Testis (tissue), 2 donors: ENCODE measurements at regions not wholly inside any gene's neighbourhood (a gene's known extent, or its start where the extent isn't known, plus 50 kb on each side); places are given as distances from the start of the nearest gene placed in this dataset.

Source experiments
- DNase-seq: peaks from one replicate; pipeline ENCODE4 v3.0.0-alpha.2; 2019
- H3K27ac ChIP-seq, 2 donors: fragments of 200-600 bp; sonication (generic); one replicate each; pipeline ENCODE4 v1.5.1; 2019
- H3K27me3 ChIP-seq: fragments of 200-600 bp; sonication (generic); one replicate; pipeline ENCODE4 v1.5.1; 2019
- H3K36me3 ChIP-seq: fragments of 200-600 bp; sonication (generic); one replicate; pipeline ENCODE4 v1.5.1; 2017; ENCODE audit warnings: low read depth; ENCODE audit errors: missing control alignments
- H3K4me1 ChIP-seq: fragments of 200-600 bp; sonication (generic); one replicate; pipeline ENCODE4 v1.5.1; 2019
- H3K4me3 ChIP-seq, 2 donors: fragments of 200-600 bp; sonication (generic); one replicate each; pipeline ENCODE4 v1.5.1; 2017 to 2019
- H3K9me3 ChIP-seq: fragments of 200-600 bp; sonication (generic); one replicate; pipeline ENCODE4 v1.5.1; 2017
- CTCF ChIP-seq, 3 experiments: fragments of 450-650 bp in 2 of 3; fragments of 200-600 bp in 1 of 3; sonication (generic) in 1 of 3; IDR thresholded peaks; one replicate each; pipeline ENCODE4 v1.5.1; 2016 to 2019; ENCODE audit warnings: antibody characterized with exemption in 3 of 3, mild to moderate bottlenecking in 2 of 3, moderate library complexity in 1 of 3
- POLR2A ChIP-seq: fragments of 450-650 bp; IDR thresholded peaks from one replicate; pipeline ENCODE4 v1.6.1; 2017; ENCODE audit warnings: antibody characterized with exemption, mild to moderate bottlenecking, moderate library complexity
- WGBS, 2 donors: methylation state at CpG; one replicate each; pipeline ENCODE4 v1.1.5; 2018; 5-methylcytosine and 5-hydroxymethylcytosine counted together
- intact Hi-C: fragments of 100-400 bp; cut with DNase I; formaldehyde crosslinking; loops from one replicate; pipeline ENCODE4 v1.15.1; 2023; ENCODE audit warnings: low total_unique reads

DNA sequence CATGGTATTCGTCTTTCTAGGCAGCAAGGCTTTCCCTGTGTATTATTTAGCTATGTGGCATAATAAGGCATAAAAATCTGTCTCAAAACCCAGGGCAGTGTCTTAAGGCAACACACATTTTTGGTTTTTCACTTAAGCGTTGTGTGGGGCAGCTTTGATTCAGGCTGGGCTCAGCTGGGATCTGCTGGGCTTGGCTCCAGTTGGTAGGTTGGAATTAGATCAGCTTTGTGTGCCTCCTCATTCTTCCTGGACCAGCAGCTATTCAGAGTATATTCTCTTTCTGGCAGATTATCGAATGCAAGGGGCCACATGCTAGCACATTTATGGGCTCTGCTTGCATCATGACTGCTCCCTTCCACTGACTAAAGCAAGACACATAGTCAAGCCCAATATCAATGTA lies 487.9 kb downstream of the RFPL4B start:
- TF ChIP-seq POLR2A = no peak
- TF ChIP-seq CTCF (IDR thresholded peaks at IDR 0.05) = no peak
- Histone ChIP-seq H3K9me3 (no peaks in the 10 kb centered on the region), H3K4me1 (no peaks in the 10 kb centered on the region), H3K27me3 (no peaks in the 10 kb centered on the region), H3K4me3 (no peak overlapping the region), H3K27ac (no peak overlapping the region), H3K36me3 (no peaks in the 10 kb centered on the region)
- intact Hi-C loops = no loop called here
- no peak for DNase-seq
- 93 to 94% methylated on average over 3 of the region's 3 CpGs for WGBS, 2 donors

- H3K27me3 ChIP-seq = no peaks in the 10 kb centered on the region
- H3K36me3 ChIP-seq = no peaks in the 10 kb centered on the region
Measured at GRCh38 chr6:112839525-112839961, 492.4 kb downstream of the RFPL4B start.

DNA sequence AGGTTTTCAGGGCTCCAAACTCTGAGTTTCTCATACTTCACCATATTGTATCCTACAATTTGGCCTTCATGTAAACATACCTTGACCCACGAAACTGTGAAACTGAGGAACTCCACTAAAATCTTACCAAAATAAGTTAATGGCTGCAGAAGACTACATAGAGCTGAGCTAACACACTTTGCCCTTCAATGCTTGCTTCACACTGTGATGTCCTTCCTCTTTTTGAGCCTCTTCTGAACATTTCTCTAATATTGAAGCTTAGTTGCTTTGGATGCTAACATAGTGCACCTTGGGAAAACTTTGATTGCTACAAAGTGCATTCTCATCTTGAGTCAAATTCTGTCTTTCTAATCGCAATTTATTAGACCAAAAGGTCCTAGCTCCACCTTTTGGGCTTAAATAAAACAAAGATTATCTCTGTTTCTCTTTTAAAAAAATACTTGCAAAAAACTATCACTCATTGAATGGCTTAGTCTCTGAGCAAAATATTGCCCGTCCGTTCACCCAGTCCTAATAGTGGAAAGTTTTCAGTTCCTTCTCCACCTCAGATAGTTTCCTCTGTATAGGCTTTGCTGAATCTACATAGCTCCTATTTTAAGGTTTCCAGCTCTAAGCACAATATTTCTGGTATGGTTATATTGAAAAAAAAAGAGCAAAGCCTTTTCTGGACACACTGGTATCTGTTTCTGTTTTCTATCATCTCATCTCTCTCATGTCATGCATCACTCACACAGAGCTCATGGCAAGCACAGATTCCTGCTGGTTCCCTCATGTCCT lies 494.6 kb downstream of the RFPL4B start:
- Histone ChIP-seq H3K27me3 (no peaks in the 10 kb centered on the region), H3K4me3 (no peak overlapping the region), H3K9me3 (no peaks in the 10 kb centered on the region), H3K27ac (no peak overlapping the region), H3K36me3 (no peaks in the 10 kb centered on the region), H3K4me1 (no peaks in the 10 kb centered on the region)
- TF ChIP-seq CTCF (IDR thresholded peaks at IDR 0.05) (no peak), POLR2A (no peak)
- intact Hi-C loops = no loop called here
- 83 to 86% methylated on average over 4 of the region's 4 CpGs for WGBS, 2 donors
- DNase-seq = no peak

More at GRCh38 chr6:112839525-112839961, 492.4 kb downstream of the RFPL4B start:
- DNase-seq = no peak
- no peaks in the 10 kb centered on the region for H3K4me1 ChIP-seq
- H3K27ac ChIP-seq = no peak overlapping the region
- TF ChIP-seq POLR2A = no peak
- no peak for TF ChIP-seq CTCF (IDR thresholded peaks at IDR 0.05)
- intact Hi-C loops = no loop called here
- H3K9me3 ChIP-seq = no peaks in the 10 kb centered on the region
- no peak overlapping the region for H3K4me3 ChIP-seq

DNA sequence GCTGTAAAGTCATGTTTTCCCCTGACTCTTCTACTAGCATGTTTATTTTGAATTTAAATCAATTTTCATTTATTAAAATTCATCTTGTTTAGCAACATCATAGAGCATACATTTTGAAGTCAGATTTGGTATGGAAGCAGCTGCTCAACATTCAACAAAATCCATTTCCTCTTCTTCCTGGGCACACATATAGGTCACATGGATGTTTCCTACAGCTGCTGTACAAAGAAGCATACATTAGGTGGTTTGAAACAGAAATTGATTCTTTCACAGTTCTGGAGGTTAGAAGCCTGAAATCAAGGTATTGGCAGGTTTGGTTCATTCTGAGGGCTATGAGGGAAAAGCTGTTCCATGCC lies 495.2 kb downstream of the RFPL4B start:
- no peaks in the 10 kb centered on the region for H3K4me1 ChIP-seq
- no peaks in the 10 kb centered on the region for H3K9me3 ChIP-seq
- intact Hi-C loops = no loop called here
- H3K4me3 ChIP-seq = no peak overlapping the region
- no peak for TF ChIP-seq POLR2A
- TF ChIP-seq CTCF (IDR thresholded peaks at IDR 0.05) = no peak
- H3K36me3 ChIP-seq = no peaks in the 10 kb centered on the region
- no peak for DNase-seq
- H3K27me3 ChIP-seq = no peaks in the 10 kb centered on the region
- no peak overlapping the region for H3K27ac ChIP-seq

GRCh38 chr6:112846681-112847080 lies 499.6 kb downstream of the RFPL4B start:
- 64 to 72% methylated on average over 3 of the region's 3 CpGs for WGBS, 2 donors
- no peaks in the 10 kb centered on the region for H3K9me3 ChIP-seq
- H3K27me3 ChIP-seq = no peaks in the 10 kb centered on the region
- no peaks in the 10 kb centered on the region for H3K4me1 ChIP-seq
- no peak for DNase-seq
- no peaks in the 10 kb centered on the region for H3K36me3 ChIP-seq
- H3K27ac ChIP-seq = no peak overlapping the region
- TF ChIP-seq CTCF (IDR thresholded peaks at IDR 0.05) (no peak), POLR2A (no peak)
- intact Hi-C loops = no loop called here
- no peak overlapping the region for H3K4me3 ChIP-seq
